Liver (tissue), 7 donors: ENCODE measurements at regions not wholly inside any gene's neighbourhood (a gene's known extent, or its start where the extent isn't known, plus 50 kb on each side); places are given as distances from the start of the nearest gene placed in this dataset.

ENCODE experiments used
- DNase-seq: peaks from one replicate; pipeline ENCODE4 v3.0.0-alpha.2; 2017; ENCODE audit warnings: low spot score
- H3K27ac ChIP-seq, 2 donors: one replicate each; pipeline ENCODE4 v1.7.0; 2013; ENCODE audit warnings: inconsistent platforms in 2 of 2, low read length in 2 of 2, control low read depth in 1 of 2, low read depth in 1 of 2, mild to moderate bottlenecking in 1 of 2
- H3K27me3 ChIP-seq, 4 donors: one replicate each; pipeline versions ENCODE4 v1.6.1 to v1.7.0; 2013; ENCODE audit warnings: low read length in 3 of 4, inconsistent platforms in 1 of 4, mild to moderate bottlenecking in 1 of 4, moderate library complexity in 1 of 4; ENCODE audit not compliant: control insufficient read depth in 4 of 4, insufficient read depth in 4 of 4
- H3K36me3 ChIP-seq, 4 donors: one replicate each; pipeline versions ENCODE4 v1.6.1 to v1.7.0; 2013; ENCODE audit warnings: low read length in 3 of 4, mild to moderate bottlenecking in 3 of 4, low read depth in 1 of 4, moderate library complexity in 1 of 4; ENCODE audit not compliant: control insufficient read depth in 4 of 4, insufficient read depth in 3 of 4
- H3K4me1 ChIP-seq, 4 donors: one replicate each; pipeline versions ENCODE4 v1.6.1 to v1.7.0; 2013; ENCODE audit warnings: low read length in 3 of 4, mild to moderate bottlenecking in 3 of 4, moderate library complexity in 1 of 4; ENCODE audit not compliant: control insufficient read depth in 4 of 4, insufficient read depth in 4 of 4
- H3K4me3 ChIP-seq, 3 donors: one replicate each; pipeline versions ENCODE4 v1.6.1 to v1.7.0; 2013; ENCODE audit warnings: low read length in 3 of 3, control low read depth in 1 of 3, low read depth in 1 of 3, mild to moderate bottlenecking in 1 of 3
- H3K9ac ChIP-seq, 2 donors: one replicate each; pipeline ENCODE4 v1.7.0; 2013; ENCODE audit warnings: low read length in 2 of 2, mild to moderate bottlenecking in 2 of 2, moderate library complexity in 2 of 2, control low read depth in 1 of 2, low read depth in 1 of 2
- H3K9me3 ChIP-seq, 4 donors: one replicate each; pipeline versions ENCODE4 v1.6.1 to v1.7.0; 2013; ENCODE audit warnings: low read length in 3 of 4; ENCODE audit not compliant: control insufficient read depth in 4 of 4
- FOXA1 ChIP-seq: IDR thresholded peaks from 2 replicates; pipeline ENCODE4 v1.6.1; 2016; ENCODE audit warnings: antibody characterized with exemption
- GABPA ChIP-seq, 2 donors: IDR thresholded peaks in 1 of 2; conservative IDR thresholded peaks in 1 of 2; 2 replicates each; pipeline ENCODE4 v1.6.1; 2016; ENCODE audit warnings: antibody characterized with exemption in 2 of 2, mild to moderate bottlenecking in 1 of 2, moderate library complexity in 1 of 2
- HNF4A ChIP-seq, 2 donors: conservative IDR thresholded peaks; 2 replicates each; pipeline ENCODE4 v1.6.1; 2016; ENCODE audit warnings: antibody characterized with exemption in 2 of 2, mild to moderate bottlenecking in 2 of 2
- JUND ChIP-seq, 2 donors: IDR thresholded peaks; 2 replicates each; pipeline ENCODE4 v1.6.1; 2016; ENCODE audit warnings: antibody characterized with exemption in 2 of 2
- NR2F2 ChIP-seq: IDR thresholded peaks from 2 replicates; pipeline ENCODE4 v1.6.1; 2016; ENCODE audit warnings: antibody characterized with exemption
- RAD21 ChIP-seq, 2 donors: IDR thresholded peaks; 2 replicates each; pipeline ENCODE4 v1.6.1; 2016; ENCODE audit warnings: antibody characterized with exemption in 2 of 2, mild to moderate bottlenecking in 2 of 2
- SP1 ChIP-seq: IDR thresholded peaks from 2 replicates; pipeline ENCODE4 v1.6.1; 2018; ENCODE audit warnings: antibody characterized with exemption, mild to moderate bottlenecking
- TAF1 ChIP-seq: conservative IDR thresholded peaks from 2 replicates; pipeline ENCODE4 v1.6.1; 2016; ENCODE audit warnings: antibody characterized with exemption, mild to moderate bottlenecking
- YY1 ChIP-seq: IDR thresholded peaks from 2 replicates; pipeline ENCODE4 v1.6.1; 2016; ENCODE audit warnings: antibody characterized with exemption, mild to moderate bottlenecking
- WGBS: extraction: QIAGEN DNeasy Blood & Tissue Kit; methylation state at CpG from one replicate; pipeline ENCODE4 v1.1.7; 2013; 5-methylcytosine and 5-hydroxymethylcytosine counted together
- TF ChIP-seq, protein P1 (sequence below): IDR thresholded peaks from 2 replicates; pipeline ENCODE4 v1.6.1; 2016; ENCODE audit warnings: antibody characterized with exemption
- TF ChIP-seq, protein P2 (sequence below): IDR thresholded peaks from 2 replicates; pipeline ENCODE4 v1.6.1; 2016; ENCODE audit warnings: antibody characterized with exemption
- TF ChIP-seq, protein P3 (sequence below): IDR thresholded peaks from 2 replicates; pipeline ENCODE4 v1.6.1; 2016; ENCODE audit warnings: antibody characterized with exemption, mild to moderate bottlenecking
- TF ChIP-seq, protein P4 (sequence below): IDR thresholded peaks from 2 replicates; pipeline ENCODE4 v1.6.1; 2016; ENCODE audit warnings: antibody characterized with exemption
- donor health status: healthy.
- donor health status: healthy.
- donor health status: healthy.
- donor health status: healthy.

DNA sequence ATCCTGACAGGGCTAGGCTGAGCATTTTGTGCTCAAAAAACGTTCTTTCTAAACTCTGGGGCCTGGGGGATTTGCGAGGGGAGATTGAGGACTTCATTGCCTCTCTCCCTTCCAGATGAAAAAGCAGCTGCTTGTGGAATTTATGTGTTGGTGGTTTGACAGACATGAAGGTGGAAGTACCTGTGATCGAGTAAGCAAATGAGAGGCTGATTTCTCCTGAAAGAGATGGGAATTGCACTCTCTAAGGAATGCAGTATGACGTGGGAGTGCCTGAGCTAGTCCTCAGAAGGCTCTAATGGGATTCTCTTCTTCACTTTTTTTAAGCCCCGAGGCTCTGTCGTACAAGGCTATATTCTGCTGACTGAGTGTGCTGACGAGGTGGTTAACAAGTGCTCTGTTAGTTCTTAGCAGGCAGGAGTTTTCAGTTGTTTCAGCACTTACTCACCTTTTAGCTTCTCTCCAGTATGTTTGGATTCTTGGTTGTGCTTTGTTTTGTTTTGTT is 426.8 kb upstream of the CNKSR2 start:
- DNase-seq = no peak
- peaks cover 0 to 2% (median 0%) of the 10 kb centered on the region in 4 donors for H3K27me3 ChIP-seq
- H3K36me3 ChIP-seq = no peaks in the 10 kb centered on the region
- H3K4me3 ChIP-seq = no peak overlapping the region
- no peaks in the 10 kb centered on the region for H3K4me1 ChIP-seq
- H3K9me3 ChIP-seq = no peaks in the 10 kb centered on the region
- H3K9ac ChIP-seq = no peak overlapping the region
- no peak overlapping the region for H3K27ac ChIP-seq
- TF ChIP-seq RAD21 (IDR thresholded peaks at IDR 0.05) = no peak
- TF ChIP-seq FOXA1 = no peak
- no peak for TF ChIP-seq NR2F2
- TF ChIP-seq TAF1 = no peak
- no peak for TF ChIP-seq GABPA (IDR thresholded peaks at IDR 0.05 in 1 of 2, conservative IDR thresholded peaks at IDR 0.05 in 1 of 2)
- no peak for TF ChIP-seq HNF4A (conservative IDR thresholded peaks at IDR 0.05)
- TF ChIP-seq, protein P1, sequence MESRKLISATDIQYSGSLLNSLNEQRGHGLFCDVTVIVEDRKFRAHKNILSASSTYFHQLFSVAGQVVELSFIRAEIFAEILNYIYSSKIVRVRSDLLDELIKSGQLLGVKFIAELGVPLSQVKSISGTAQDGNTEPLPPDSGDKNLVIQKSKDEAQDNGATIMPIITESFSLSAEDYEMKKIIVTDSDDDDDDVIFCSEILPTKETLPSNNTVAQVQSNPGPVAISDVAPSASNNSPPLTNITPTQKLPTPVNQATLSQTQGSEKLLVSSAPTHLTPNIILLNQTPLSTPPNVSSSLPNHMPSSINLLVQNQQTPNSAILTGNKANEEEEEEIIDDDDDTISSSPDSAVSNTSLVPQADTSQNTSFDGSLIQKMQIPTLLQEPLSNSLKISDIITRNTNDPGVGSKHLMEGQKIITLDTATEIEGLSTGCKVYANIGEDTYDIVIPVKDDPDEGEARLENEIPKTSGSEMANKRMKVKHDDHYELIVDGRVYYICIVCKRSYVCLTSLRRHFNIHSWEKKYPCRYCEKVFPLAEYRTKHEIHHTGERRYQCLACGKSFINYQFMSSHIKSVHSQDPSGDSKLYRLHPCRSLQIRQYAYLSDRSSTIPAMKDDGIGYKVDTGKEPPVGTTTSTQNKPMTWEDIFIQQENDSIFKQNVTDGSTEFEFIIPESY = no peak
- 43% methylated on average over 7 of the region's 7 CpGs for WGBS

DNA sequence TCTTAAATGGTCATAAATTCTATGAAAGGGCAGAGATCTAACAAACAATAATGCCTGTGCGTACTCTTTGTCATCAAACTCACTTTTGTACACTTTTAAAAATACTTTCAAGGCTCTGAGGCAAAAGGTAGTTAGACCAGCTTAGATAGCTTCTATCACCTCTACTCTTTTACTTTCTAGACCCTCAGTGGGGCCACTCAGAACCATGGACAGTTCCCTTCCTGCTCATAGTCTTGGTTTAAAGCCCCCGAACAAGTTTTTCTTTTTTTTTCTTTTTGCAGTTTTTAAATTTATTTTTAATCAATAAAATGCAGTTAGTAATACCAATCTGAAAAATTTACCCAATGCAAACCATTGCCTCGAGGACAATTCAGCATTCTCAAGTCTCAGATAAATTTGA is 460.5 kb upstream of the CNKSR2 start:
- Histone ChIP-seq H3K27ac (no peak overlapping the region), H3K4me3 (no peak overlapping the region), H3K36me3 (no peaks in the 10 kb centered on the region), H3K9ac (no peak overlapping the region), H3K4me1 (no peaks in the 10 kb centered on the region), H3K27me3 (no peaks in the 10 kb centered on the region), H3K9me3 (no peaks in the 10 kb centered on the region)
- TF ChIP-seq JUND (IDR thresholded peaks at IDR 0.05) (no peak), YY1 (no peak), SP1 (no peak)
- TF ChIP-seq, protein P2, sequence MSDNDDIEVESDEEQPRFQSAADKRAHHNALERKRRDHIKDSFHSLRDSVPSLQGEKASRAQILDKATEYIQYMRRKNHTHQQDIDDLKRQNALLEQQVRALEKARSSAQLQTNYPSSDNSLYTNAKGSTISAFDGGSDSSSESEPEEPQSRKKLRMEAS = no peak
- TF ChIP-seq, protein P1 = no peak
- TF ChIP-seq, protein P3, sequence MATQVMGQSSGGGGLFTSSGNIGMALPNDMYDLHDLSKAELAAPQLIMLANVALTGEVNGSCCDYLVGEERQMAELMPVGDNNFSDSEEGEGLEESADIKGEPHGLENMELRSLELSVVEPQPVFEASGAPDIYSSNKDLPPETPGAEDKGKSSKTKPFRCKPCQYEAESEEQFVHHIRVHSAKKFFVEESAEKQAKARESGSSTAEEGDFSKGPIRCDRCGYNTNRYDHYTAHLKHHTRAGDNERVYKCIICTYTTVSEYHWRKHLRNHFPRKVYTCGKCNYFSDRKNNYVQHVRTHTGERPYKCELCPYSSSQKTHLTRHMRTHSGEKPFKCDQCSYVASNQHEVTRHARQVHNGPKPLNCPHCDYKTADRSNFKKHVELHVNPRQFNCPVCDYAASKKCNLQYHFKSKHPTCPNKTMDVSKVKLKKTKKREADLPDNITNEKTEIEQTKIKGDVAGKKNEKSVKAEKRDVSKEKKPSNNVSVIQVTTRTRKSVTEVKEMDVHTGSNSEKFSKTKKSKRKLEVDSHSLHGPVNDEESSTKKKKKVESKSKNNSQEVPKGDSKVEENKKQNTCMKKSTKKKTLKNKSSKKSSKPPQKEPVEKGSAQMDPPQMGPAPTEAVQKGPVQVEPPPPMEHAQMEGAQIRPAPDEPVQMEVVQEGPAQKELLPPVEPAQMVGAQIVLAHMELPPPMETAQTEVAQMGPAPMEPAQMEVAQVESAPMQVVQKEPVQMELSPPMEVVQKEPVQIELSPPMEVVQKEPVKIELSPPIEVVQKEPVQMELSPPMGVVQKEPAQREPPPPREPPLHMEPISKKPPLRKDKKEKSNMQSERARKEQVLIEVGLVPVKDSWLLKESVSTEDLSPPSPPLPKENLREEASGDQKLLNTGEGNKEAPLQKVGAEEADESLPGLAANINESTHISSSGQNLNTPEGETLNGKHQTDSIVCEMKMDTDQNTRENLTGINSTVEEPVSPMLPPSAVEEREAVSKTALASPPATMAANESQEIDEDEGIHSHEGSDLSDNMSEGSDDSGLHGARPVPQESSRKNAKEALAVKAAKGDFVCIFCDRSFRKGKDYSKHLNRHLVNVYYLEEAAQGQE = peak; percentile 92
- TF ChIP-seq, protein P4, sequence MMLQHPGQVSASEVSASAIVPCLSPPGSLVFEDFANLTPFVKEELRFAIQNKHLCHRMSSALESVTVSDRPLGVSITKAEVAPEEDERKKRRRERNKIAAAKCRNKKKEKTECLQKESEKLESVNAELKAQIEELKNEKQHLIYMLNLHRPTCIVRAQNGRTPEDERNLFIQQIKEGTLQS = no peak
- peak; percentile 31 for DNase-seq
- WGBS = 28% methylated on average over 3 of the region's 3 CpGs
